HG03064 (cell line): ENCODE measurements at regions not wholly inside any gene's neighbourhood (a gene's known extent, or its start where the extent isn't known, plus 50 kb on each side); places are given as distances from the start of the nearest gene placed in this dataset.

ENCODE experiments used
- ATAC-seq: cut with Tn5 transposase; IDR thresholded peaks from one replicate; pipeline ENCODE4 v1.9.1; 2021; ENCODE audit warnings: low read depth; ENCODE audit not compliant: unreplicated experiment

GRCh38 chr10:58140691-58141347 lies 126.9 kb downstream of the IPMK start:
- no peak for ATAC-seq

- ATAC-seq, result no peak
Measured at GRCh38 chr10:58140054-58140453, 127.6 kb downstream of the IPMK start.

- no peak for ATAC-seq
Measured at GRCh38 chr10:58137813-58138212, 129.9 kb downstream of the IPMK start.

GRCh38 chr10:58115218-58116050 lies 152.3 kb downstream of the IPMK start:
- no peak for ATAC-seq

- no peak for ATAC-seq
Measured at GRCh38 chr10:58109731-58110130, 158.0 kb downstream of the IPMK start.

- ATAC-seq, result no peak
Measured at GRCh38 chr10:58107506-58107905, 160.2 kb downstream of the IPMK start.

GRCh38 chr10:58106211-58107035 lies 161.3 kb downstream of the IPMK start:
- ATAC-seq, result no peak

- no peak for ATAC-seq
Measured at GRCh38 chr10:58104351-58104751, 163.3 kb downstream of the IPMK start.

- no peak for ATAC-seq
Measured at GRCh38 chr10:58102897-58103296, 164.8 kb downstream of the IPMK start.

GRCh38 chr10:58101682-58102081 lies 166.0 kb downstream of the IPMK start:
- ATAC-seq, result no peak

- ATAC-seq, result no peak
Measured at GRCh38 chr10:58094985-58095718, 172.5 kb downstream of the IPMK start.

- no peak for ATAC-seq
Measured at GRCh38 chr10:58091886-58092285, 175.8 kb downstream of the IPMK start.

GRCh38 chr10:58089739-58090138 lies 178.0 kb downstream of the IPMK start:
- no peak for ATAC-seq

GRCh38 chr10:58087896-58088295 lies 179.8 kb downstream of the IPMK start:
- no peak for ATAC-seq

- ATAC-seq, result no peak
Measured at GRCh38 chr10:58086763-58087150, 180.9 kb downstream of the IPMK start.

GRCh38 chr10:58086144-58086762 lies 181.4 kb downstream of the IPMK start:
- no peak for ATAC-seq

GRCh38 chr10:58082248-58082647 lies 185.4 kb downstream of the IPMK start:
- ATAC-seq, result no peak

GRCh38 chr10:58081353-58081752 lies 186.3 kb downstream of the IPMK start:
- no peak for ATAC-seq

- no peak for ATAC-seq
Measured at GRCh38 chr10:58079461-58079860, 188.2 kb downstream of the IPMK start.

GRCh38 chr10:58072634-58073033 lies 195.1 kb downstream of the IPMK start:
- no peak for ATAC-seq
